H1 (cell line): ENCODE measurements at regions not wholly inside any gene's neighbourhood (a gene's known extent, or its start where the extent isn't known, plus 50 kb on each side); places are given as distances from the start of the nearest gene placed in this dataset.

Experiments used
- ASH2L ChIP-seq: fragments of 200-600, 300-600 bp; sonication (generic); IDR thresholded peaks from one replicate; pipeline ENCODE4 v1.7.1; 2017; ENCODE audit warnings: low read length
- JUND ChIP-seq: IDR thresholded peaks from 2 replicates; pipeline ENCODE4 v1.6.1; 2011; ENCODE audit warnings: mild to moderate bottlenecking, improper control_type of control experiment, low read length

DNA sequence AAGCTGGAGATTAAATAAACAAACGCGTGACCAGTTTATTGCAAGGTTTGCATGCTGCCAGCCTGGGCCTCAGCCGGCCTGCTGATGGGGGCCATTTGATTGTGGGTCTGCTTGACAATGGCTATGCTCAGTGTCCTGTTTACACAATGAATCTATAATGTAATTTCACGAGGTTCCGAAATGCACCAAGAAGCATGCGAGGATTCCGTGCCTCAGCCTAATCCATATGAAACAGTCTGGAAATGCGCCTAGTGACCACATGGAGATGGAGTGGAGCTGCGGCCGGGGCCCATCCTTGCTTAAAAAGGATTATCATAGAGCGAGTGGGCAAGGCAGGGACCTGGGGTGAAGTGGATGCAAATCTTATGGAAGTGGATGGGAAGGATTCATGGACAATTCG is 382.4 kb downstream of the CDK5RAP2 start:
- TF ChIP-seq ASH2L (no peak), JUND (no peak)
